GM23338 (cell line): ENCODE measurements at regions not wholly inside any gene's neighbourhood (a gene's known extent, or its start where the extent isn't known, plus 50 kb on each side); places are given as distances from the start of the nearest gene placed in this dataset.

ENCODE experiments used
- ATAC-seq: fragments of 200-7000 bp; cut with Tn5 transposase; 3 replicates; pipeline ENCODE4 v1.9.1; 2020
- DNase-seq: peaks from one replicate; pipeline ENCODE4 v3.0.0-alpha.2; 2015; ENCODE audit warnings: low spot score
- H2AFZ ChIP-seq: fragments of 200-600 bp; sonication (generic); 2 replicates; pipeline ENCODE4 v1.8.0; 2016; ENCODE audit warnings: antibody characterized with exemption, mild to moderate bottlenecking, moderate library complexity
- H3F3A ChIP-seq: fragments of 200-600 bp; sonication (generic); replicated peaks from 2 replicates; pipeline ENCODE4 v1.8.0; 2017; ENCODE audit warnings: antibody characterized with exemption, mixed run types, low read depth
- H3K27ac ChIP-seq: fragments of 200-600 bp; sonication (generic); 2 replicates; pipeline ENCODE4 v1.6.1; 2016; ENCODE audit warnings: low read depth
- H3K27me3 ChIP-seq: fragments of 200-600 bp; sonication (generic); 2 replicates; pipeline ENCODE4 v1.8.0; 2016; ENCODE audit warnings: mild to moderate bottlenecking, mixed run types, moderate library complexity; ENCODE audit not compliant: insufficient read depth
- H3K36me3 ChIP-seq: fragments of 200-600 bp; sonication (generic); 2 replicates; pipeline ENCODE4 v1.8.0; 2016; ENCODE audit warnings: mild to moderate bottlenecking; ENCODE audit not compliant: insufficient read depth
- H3K4me1 ChIP-seq: fragments of 200-600 bp; sonication (generic); 2 replicates; pipeline ENCODE4 v1.8.0; 2016; ENCODE audit warnings: mild to moderate bottlenecking, moderate library complexity; ENCODE audit not compliant: insufficient read depth
- H3K4me2 ChIP-seq: fragments of 200-600 bp; sonication (generic); 2 replicates; pipeline ENCODE4 v1.7.1; 2017; ENCODE audit warnings: mixed run types
- H3K4me3 ChIP-seq: fragments of 200-600 bp; sonication (generic); 2 replicates; pipeline ENCODE4 v1.6.1; 2016; ENCODE audit warnings: mixed run types
- H3K79me2 ChIP-seq: fragments of 200-600 bp; sonication (generic); replicated peaks from 2 replicates; pipeline ENCODE4 v1.8.0; 2017; ENCODE audit warnings: mild to moderate bottlenecking; ENCODE audit not compliant: insufficient read depth
- H3K9me2 ChIP-seq: fragments of 200-600 bp; sonication (generic); 2 replicates; pipeline ENCODE4 v1.8.0; 2017; ENCODE audit not compliant: insufficient read depth
- H4K20me1 ChIP-seq: fragments of 200-600 bp; sonication (generic); replicated peaks from 2 replicates; pipeline ENCODE4 v1.8.0; 2017; ENCODE audit warnings: mild to moderate bottlenecking; ENCODE audit not compliant: insufficient read depth
- H3K27ac Mint-ChIP-seq: 2 replicates; pipeline ENCODE4 v1.8.0; 2020; ENCODE audit warnings: inconsistent platforms, mild to moderate bottlenecking, moderate library complexity, mixed read lengths
- H3K27me3 Mint-ChIP-seq: 3 replicates; pipeline ENCODE4 v1.8.0; 2022; ENCODE audit warnings: low read depth, mild to moderate bottlenecking, moderate library complexity, mixed read lengths, inconsistent platforms; ENCODE audit not compliant: insufficient read depth, poor library complexity
- H3K36me3 Mint-ChIP-seq: 3 replicates; pipeline ENCODE4 v1.8.0; 2021; ENCODE audit warnings: low read depth, mild to moderate bottlenecking, inconsistent platforms, moderate library complexity, mixed read lengths
- H3K4me1 Mint-ChIP-seq: 3 replicates; pipeline ENCODE4 v1.8.0; 2020; ENCODE audit warnings: mild to moderate bottlenecking, inconsistent platforms, mixed read lengths
- H3K4me3 Mint-ChIP-seq: 3 replicates; pipeline ENCODE4 v1.8.0; 2021; ENCODE audit warnings: moderate library complexity, mild to moderate bottlenecking, inconsistent platforms, mixed read lengths
- H3K9me3 Mint-ChIP-seq: 3 replicates; pipeline ENCODE4 v1.8.0; 2020; ENCODE audit warnings: moderate library complexity, mild to moderate bottlenecking, inconsistent platforms, mixed read lengths
- CREB1 ChIP-seq: fragments of 250-450 bp; sonication (Bioruptor Pico); IDR thresholded peaks from 2 replicates; pipeline ENCODE4 v1.5.0; 2020; ENCODE audit warnings: low read depth, mild to moderate bottlenecking, moderate library complexity
- JUNB ChIP-seq: IDR thresholded peaks from one replicate; pipeline ENCODE4 v1.6.1; 2016; ENCODE audit warnings: antibody characterized with exemption; ENCODE audit not compliant: unreplicated experiment
- NANOG ChIP-seq: IDR thresholded peaks from 2 replicates; pipeline ENCODE4 v1.6.1; 2016; ENCODE audit warnings: antibody characterized with exemption, borderline replicate concordance
- POLR2AphosphoS5 ChIP-seq: IDR thresholded peaks from 2 replicates; pipeline ENCODE4 v1.6.1; 2016; ENCODE audit warnings: antibody characterized with exemption, low read depth
- ZNF114 ChIP-seq: fragments of 250-450 bp; sonication (Bioruptor Pico); IDR thresholded peaks from 2 replicates; pipeline ENCODE4 v1.5.0; 2020; ENCODE audit warnings: mild to moderate bottlenecking, moderate library complexity
- ZNF331 ChIP-seq: fragments of 250-450 bp; sonication (Bioruptor Pico); IDR thresholded peaks from 2 replicates; pipeline ENCODE4 v1.5.0; 2020; ENCODE audit warnings: low read depth, mild to moderate bottlenecking, moderate library complexity
- TF ChIP-seq, protein P1 (sequence below): fragments of 250-450 bp; sonication (Bioruptor Pico); IDR thresholded peaks from 2 replicates; pipeline ENCODE4 v1.5.0; 2020; ENCODE audit warnings: mild to moderate bottlenecking, moderate library complexity
- TF ChIP-seq, protein P2 (sequence below), 2 experiments: fragments of 200-600 bp in 1 of 2; sonication (generic) in 1 of 2; conservative IDR thresholded peaks; 2 replicates each; pipeline versions ENCODE4 v1.5.1 to v1.6.1; 2016 to 2017; ENCODE audit warnings: antibody characterized with exemption in 2 of 2, low read depth in 2 of 2, mild to moderate bottlenecking in 2 of 2, moderate library complexity in 1 of 2
- TF ChIP-seq, protein P3 (sequence below): IDR thresholded peaks from 2 replicates; pipeline ENCODE4 v1.6.1; 2016; ENCODE audit warnings: antibody characterized with exemption
- TF ChIP-seq, protein P4 (sequence below): IDR thresholded peaks from one replicate; pipeline ENCODE4 v1.6.1; 2018; ENCODE audit warnings: antibody characterized with exemption; ENCODE audit not compliant: unreplicated experiment

- TF ChIP-seq, protein P1, sequence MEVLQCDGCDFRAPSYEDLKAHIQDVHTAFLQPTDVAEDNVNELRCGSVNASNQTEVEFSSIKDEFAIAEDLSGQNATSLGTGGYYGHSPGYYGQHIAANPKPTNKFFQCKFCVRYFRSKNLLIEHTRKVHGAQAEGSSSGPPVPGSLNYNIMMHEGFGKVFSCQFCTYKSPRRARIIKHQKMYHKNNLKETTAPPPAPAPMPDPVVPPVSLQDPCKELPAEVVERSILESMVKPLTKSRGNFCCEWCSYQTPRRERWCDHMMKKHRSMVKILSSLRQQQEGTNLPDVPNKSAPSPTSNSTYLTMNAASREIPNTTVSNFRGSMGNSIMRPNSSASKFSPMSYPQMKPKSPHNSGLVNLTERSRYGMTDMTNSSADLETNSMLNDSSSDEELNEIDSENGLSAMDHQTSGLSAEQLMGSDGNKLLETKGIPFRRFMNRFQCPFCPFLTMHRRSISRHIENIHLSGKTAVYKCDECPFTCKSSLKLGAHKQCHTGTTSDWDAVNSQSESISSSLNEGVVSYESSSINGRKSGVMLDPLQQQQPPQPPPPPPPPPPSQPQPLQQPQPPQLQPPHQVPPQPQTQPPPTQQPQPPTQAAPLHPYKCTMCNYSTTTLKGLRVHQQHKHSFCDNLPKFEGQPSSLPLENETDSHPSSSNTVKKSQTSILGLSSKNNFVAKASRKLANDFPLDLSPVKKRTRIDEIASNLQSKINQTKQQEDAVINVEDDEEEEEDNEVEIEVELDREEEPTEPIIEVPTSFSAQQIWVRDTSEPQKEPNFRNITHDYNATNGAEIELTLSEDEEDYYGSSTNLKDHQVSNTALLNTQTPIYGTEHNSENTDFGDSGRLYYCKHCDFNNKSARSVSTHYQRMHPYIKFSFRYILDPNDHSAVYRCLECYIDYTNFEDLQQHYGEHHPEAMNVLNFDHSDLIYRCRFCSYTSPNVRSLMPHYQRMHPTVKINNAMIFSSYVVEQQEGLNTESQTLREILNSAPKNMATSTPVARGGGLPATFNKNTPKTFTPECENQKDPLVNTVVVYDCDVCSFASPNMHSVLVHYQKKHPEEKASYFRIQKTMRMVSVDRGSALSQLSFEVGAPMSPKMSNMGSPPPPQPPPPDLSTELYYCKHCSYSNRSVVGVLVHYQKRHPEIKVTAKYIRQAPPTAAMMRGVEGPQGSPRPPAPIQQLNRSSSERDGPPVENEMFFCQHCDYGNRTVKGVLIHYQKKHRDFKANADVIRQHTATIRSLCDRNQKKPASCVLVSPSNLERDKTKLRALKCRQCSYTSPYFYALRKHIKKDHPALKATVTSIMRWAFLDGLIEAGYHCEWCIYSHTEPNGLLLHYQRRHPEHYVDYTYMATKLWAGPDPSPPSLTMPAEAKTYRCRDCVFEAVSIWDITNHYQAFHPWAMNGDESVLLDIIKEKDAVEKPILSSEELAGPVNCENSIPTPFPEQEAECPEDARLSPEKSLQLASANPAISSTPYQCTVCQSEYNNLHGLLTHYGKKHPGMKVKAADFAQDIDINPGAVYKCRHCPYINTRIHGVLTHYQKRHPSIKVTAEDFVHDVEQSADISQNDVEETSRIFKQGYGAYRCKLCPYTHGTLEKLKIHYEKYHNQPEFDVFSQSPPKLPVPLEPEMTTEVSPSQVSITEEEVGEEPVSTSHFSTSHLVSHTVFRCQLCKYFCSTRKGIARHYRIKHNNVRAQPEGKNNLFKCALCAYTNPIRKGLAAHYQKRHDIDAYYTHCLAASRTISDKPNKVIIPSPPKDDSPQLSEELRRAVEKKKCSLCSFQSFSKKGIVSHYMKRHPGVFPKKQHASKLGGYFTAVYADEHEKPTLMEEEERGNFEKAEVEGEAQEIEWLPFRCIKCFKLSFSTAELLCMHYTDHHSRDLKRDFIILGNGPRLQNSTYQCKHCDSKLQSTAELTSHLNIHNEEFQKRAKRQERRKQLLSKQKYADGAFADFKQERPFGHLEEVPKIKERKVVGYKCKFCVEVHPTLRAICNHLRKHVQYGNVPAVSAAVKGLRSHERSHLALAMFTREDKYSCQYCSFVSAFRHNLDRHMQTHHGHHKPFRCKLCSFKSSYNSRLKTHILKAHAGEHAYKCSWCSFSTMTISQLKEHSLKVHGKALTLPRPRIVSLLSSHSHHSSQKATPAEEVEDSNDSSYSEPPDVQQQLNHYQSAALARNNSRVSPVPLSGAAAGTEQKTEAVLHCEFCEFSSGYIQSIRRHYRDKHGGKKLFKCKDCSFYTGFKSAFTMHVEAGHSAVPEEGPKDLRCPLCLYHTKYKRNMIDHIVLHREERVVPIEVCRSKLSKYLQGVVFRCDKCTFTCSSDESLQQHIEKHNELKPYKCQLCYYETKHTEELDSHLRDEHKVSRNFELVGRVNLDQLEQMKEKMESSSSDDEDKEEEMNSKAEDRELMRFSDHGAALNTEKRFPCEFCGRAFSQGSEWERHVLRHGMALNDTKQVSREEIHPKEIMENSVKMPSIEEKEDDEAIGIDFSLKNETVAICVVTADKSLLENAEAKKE (CRISPR knock-in tag) = no peak
- no peak for TF ChIP-seq POLR2AphosphoS5
These were observed 574.1 kb downstream of the PSAT1 start (continued) for GRCh38 chr9:78871086-78871451.

DNA sequence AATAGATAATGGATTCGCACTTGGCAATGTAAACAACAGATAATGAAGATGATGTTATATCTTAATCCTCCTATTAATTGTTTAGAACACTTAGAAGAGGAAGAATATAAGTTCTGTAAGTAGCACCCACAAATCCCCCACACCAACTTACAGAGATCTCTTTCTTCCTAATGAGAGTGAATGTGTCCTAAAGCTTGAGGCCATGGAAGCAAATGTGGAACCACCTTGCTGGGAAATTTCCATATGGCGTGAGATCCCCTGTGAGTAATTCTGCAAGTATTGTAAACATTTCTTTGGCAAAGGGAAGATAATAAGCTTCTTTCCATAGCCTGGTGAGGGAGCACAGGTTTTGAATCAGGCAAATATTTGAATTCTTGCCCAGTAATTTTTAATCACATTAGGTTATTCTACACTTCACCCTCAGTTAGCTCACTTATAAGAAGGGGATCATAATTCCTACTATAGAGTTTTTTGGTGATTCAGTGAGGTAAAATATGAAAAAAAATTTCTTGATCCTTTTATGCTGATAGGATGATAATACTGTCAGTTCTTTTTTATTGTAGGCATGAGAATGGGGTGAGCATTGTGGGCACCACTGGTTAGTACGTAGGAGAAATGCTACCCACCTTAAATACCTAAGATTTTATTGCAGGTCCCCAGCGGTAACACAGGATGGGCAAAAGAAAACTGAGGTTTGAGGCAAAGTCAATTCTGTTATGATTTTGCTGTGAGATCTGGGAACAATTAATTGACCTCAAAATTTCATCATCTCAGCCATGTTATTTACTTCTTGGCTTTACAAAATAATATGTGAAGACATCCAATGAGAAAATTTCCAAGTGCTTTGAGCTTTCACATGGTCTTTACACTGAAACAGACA is 574.8 kb downstream of the PSAT1 start:
- ATAC-seq (no peak), DNase-seq (no peak)
- H4K20me1 ChIP-seq = no peaks in the 10 kb centered on the region
- H3K9me3 Mint-ChIP-seq = no peaks in the 10 kb centered on the region
- H3K27me3 Mint-ChIP-seq = no peaks in the 10 kb centered on the region
- no peak overlapping the region for H3K4me3 Mint-ChIP-seq
- no peak overlapping the region for H3K4me3 ChIP-seq
- H3K4me1 ChIP-seq = no peaks in the 10 kb centered on the region
- H2AFZ ChIP-seq = no peak overlapping the region
- H3K27ac ChIP-seq = no peak overlapping the region
- H3K9me2 ChIP-seq = peaks cover 3% of the 10 kb centered on the region
- H3F3A ChIP-seq = no peaks in the 10 kb centered on the region
- H3K27me3 ChIP-seq = no peaks in the 10 kb centered on the region
- no peaks in the 10 kb centered on the region for H3K4me1 Mint-ChIP-seq
- no peaks in the 10 kb centered on the region for H3K79me2 ChIP-seq
- H3K4me2 ChIP-seq = no peak overlapping the region
- no peaks in the 10 kb centered on the region for H3K36me3 Mint-ChIP-seq
- H3K27ac Mint-ChIP-seq = no peak overlapping the region
- H3K36me3 ChIP-seq = no peaks in the 10 kb centered on the region
- TF ChIP-seq, protein P2, sequence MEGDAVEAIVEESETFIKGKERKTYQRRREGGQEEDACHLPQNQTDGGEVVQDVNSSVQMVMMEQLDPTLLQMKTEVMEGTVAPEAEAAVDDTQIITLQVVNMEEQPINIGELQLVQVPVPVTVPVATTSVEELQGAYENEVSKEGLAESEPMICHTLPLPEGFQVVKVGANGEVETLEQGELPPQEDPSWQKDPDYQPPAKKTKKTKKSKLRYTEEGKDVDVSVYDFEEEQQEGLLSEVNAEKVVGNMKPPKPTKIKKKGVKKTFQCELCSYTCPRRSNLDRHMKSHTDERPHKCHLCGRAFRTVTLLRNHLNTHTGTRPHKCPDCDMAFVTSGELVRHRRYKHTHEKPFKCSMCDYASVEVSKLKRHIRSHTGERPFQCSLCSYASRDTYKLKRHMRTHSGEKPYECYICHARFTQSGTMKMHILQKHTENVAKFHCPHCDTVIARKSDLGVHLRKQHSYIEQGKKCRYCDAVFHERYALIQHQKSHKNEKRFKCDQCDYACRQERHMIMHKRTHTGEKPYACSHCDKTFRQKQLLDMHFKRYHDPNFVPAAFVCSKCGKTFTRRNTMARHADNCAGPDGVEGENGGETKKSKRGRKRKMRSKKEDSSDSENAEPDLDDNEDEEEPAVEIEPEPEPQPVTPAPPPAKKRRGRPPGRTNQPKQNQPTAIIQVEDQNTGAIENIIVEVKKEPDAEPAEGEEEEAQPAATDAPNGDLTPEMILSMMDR (conservative IDR thresholded peaks at IDR 0.05; ENCODE audit: low read depth in 2 of 2) = no peak
- TF ChIP-seq, protein P3, sequence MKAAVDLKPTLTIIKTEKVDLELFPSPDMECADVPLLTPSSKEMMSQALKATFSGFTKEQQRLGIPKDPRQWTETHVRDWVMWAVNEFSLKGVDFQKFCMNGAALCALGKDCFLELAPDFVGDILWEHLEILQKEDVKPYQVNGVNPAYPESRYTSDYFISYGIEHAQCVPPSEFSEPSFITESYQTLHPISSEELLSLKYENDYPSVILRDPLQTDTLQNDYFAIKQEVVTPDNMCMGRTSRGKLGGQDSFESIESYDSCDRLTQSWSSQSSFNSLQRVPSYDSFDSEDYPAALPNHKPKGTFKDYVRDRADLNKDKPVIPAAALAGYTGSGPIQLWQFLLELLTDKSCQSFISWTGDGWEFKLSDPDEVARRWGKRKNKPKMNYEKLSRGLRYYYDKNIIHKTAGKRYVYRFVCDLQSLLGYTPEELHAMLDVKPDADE = no peak
- TF ChIP-seq NANOG (no peak), CREB1 (CRISPR knock-in tag) (no peak), JUNB (no peak), POLR2AphosphoS5 (no peak), ZNF331 (CRISPR knock-in tag) (no peak), ZNF114 (CRISPR knock-in tag) (no peak)
- TF ChIP-seq, protein P4, sequence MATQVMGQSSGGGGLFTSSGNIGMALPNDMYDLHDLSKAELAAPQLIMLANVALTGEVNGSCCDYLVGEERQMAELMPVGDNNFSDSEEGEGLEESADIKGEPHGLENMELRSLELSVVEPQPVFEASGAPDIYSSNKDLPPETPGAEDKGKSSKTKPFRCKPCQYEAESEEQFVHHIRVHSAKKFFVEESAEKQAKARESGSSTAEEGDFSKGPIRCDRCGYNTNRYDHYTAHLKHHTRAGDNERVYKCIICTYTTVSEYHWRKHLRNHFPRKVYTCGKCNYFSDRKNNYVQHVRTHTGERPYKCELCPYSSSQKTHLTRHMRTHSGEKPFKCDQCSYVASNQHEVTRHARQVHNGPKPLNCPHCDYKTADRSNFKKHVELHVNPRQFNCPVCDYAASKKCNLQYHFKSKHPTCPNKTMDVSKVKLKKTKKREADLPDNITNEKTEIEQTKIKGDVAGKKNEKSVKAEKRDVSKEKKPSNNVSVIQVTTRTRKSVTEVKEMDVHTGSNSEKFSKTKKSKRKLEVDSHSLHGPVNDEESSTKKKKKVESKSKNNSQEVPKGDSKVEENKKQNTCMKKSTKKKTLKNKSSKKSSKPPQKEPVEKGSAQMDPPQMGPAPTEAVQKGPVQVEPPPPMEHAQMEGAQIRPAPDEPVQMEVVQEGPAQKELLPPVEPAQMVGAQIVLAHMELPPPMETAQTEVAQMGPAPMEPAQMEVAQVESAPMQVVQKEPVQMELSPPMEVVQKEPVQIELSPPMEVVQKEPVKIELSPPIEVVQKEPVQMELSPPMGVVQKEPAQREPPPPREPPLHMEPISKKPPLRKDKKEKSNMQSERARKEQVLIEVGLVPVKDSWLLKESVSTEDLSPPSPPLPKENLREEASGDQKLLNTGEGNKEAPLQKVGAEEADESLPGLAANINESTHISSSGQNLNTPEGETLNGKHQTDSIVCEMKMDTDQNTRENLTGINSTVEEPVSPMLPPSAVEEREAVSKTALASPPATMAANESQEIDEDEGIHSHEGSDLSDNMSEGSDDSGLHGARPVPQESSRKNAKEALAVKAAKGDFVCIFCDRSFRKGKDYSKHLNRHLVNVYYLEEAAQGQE = no peak
